DOHH2 (cell line): ENCODE measurements at regions not wholly inside any gene's neighbourhood (a gene's known extent, or its start where the extent isn't known, plus 50 kb on each side); places are given as distances from the start of the nearest gene placed in this dataset.

ENCODE experiments used
- H3F3A ChIP-seq: fragments of 200-600 bp; sonication (generic), shearing (Covaris generic); 2 replicates; pipeline ENCODE4 v1.6.0; 2016; ENCODE audit warnings: antibody characterized with exemption, mild to moderate bottlenecking; ENCODE audit not compliant: control insufficient read depth, insufficient read depth
- H3K27ac ChIP-seq: fragments of 200-600 bp; sonication (generic); 2 replicates; pipeline ENCODE4 v1.5.1; 2014; ENCODE audit warnings: low read depth, mild to moderate bottlenecking, low read length, moderate library complexity
- H3K27me3 ChIP-seq: fragments of 200-600 bp; sonication (generic); 2 replicates; pipeline ENCODE4 v1.6.1; 2014; ENCODE audit warnings: mild to moderate bottlenecking, low read length, mixed read lengths; ENCODE audit not compliant: control insufficient read depth
- H3K36me3 ChIP-seq: fragments of 200-600 bp; sonication (generic); 2 replicates; pipeline ENCODE4 v1.6.1; 2014; ENCODE audit warnings: mild to moderate bottlenecking, low read length, moderate library complexity, mixed read lengths; ENCODE audit not compliant: control insufficient read depth
- H3K4me1 ChIP-seq: fragments of 200-600 bp; sonication (generic); 2 replicates; pipeline ENCODE4 v1.6.1; 2014; ENCODE audit warnings: mild to moderate bottlenecking, low read length, mixed read lengths; ENCODE audit not compliant: control insufficient read depth
- H3K4me2 ChIP-seq: fragments of 200-600 bp; sonication (generic); 2 replicates; pipeline ENCODE4 v1.6.0; 2014; ENCODE audit warnings: mild to moderate bottlenecking, low read length, moderate library complexity
- H3K4me3 ChIP-seq: fragments of 200-600 bp; sonication (generic); 2 replicates; pipeline ENCODE4 v1.5.1; 2014; ENCODE audit warnings: mild to moderate bottlenecking, low read length, mixed read lengths
- H3K79me2 ChIP-seq: fragments of 200-600 bp; sonication (generic); 2 replicates; pipeline ENCODE4 v1.6.1; 2014; ENCODE audit warnings: mild to moderate bottlenecking, low read length, mixed read lengths; ENCODE audit not compliant: control insufficient read depth
- H3K9me2 ChIP-seq: fragments of 200-600 bp; sonication (generic); replicated peaks from 2 replicates; pipeline ENCODE4 v1.6.1; 2014; ENCODE audit warnings: mild to moderate bottlenecking, low read length, mixed read lengths; ENCODE audit not compliant: control insufficient read depth
- H3K9me3 ChIP-seq: fragments of 200-600 bp; sonication (generic); 2 replicates; pipeline ENCODE4 v1.6.1; 2014; ENCODE audit warnings: antibody characterized with exemption, low read length, mixed read lengths; ENCODE audit not compliant: control insufficient read depth, insufficient read depth
- H4K20me1 ChIP-seq: fragments of 200-600 bp; sonication (generic); 2 replicates; pipeline ENCODE4 v1.6.0; 2014; ENCODE audit warnings: low read depth, mild to moderate bottlenecking, antibody characterized with exemption, low read length, moderate library complexity; ENCODE audit not compliant: control insufficient read depth, insufficient read depth
- EZH2phosphoT487 ChIP-seq: fragments of 200-600 bp; sonication (generic); IDR thresholded peaks from 2 replicates; pipeline ENCODE4 v1.6.1; 2017; ENCODE audit warnings: borderline replicate concordance, mild to moderate bottlenecking, antibody characterized with exemption, low read length, moderate library complexity, mixed read lengths
- TF ChIP-seq, protein P1 (sequence below): fragments of 200-600 bp; sonication (generic); IDR thresholded peaks from one replicate; pipeline ENCODE4 v1.5.1; 2014; ENCODE audit warnings: antibody characterized with exemption, mild to moderate bottlenecking, low read depth, low read length; ENCODE audit not compliant: poor library complexity, severe bottlenecking

DNA sequence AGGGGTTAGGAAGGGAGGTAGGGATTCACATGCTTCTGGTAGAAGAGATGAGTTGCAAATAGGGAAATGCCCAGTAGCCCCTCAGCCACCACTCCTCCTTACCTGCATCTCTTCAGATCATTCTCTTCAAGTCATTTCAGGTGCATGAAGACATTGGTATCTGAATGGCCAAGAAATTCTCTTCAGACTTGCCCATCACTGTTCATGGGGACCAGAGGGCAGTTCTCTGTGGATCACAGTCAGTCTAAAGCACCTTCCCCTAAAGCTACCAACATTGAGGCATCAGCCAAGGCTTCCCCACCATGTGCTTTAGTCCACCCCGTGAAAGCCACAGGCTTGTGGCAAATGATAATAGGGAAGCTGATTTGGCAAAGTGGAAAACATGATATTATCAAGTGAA lies 319.4 kb upstream of the ZNF32 start:
- Histone ChIP-seq H3K27ac (no peak overlapping the region), H3K9me2 (no peaks in the 10 kb centered on the region), H3F3A (no peaks in the 10 kb centered on the region), H3K27me3 (peaks cover 35% of the 10 kb centered on the region), H3K4me2 (no peak overlapping the region), H3K36me3 (no peaks in the 10 kb centered on the region), H3K4me1 (peaks cover 11% of the 10 kb centered on the region), H3K9me3 (no peaks in the 10 kb centered on the region), H3K79me2 (no peaks in the 10 kb centered on the region), H3K4me3 (no peak overlapping the region), H4K20me1 (no peaks in the 10 kb centered on the region)
- TF ChIP-seq EZH2phosphoT487: no peak
- TF ChIP-seq, protein P1, sequence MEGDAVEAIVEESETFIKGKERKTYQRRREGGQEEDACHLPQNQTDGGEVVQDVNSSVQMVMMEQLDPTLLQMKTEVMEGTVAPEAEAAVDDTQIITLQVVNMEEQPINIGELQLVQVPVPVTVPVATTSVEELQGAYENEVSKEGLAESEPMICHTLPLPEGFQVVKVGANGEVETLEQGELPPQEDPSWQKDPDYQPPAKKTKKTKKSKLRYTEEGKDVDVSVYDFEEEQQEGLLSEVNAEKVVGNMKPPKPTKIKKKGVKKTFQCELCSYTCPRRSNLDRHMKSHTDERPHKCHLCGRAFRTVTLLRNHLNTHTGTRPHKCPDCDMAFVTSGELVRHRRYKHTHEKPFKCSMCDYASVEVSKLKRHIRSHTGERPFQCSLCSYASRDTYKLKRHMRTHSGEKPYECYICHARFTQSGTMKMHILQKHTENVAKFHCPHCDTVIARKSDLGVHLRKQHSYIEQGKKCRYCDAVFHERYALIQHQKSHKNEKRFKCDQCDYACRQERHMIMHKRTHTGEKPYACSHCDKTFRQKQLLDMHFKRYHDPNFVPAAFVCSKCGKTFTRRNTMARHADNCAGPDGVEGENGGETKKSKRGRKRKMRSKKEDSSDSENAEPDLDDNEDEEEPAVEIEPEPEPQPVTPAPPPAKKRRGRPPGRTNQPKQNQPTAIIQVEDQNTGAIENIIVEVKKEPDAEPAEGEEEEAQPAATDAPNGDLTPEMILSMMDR: no peak

DNA sequence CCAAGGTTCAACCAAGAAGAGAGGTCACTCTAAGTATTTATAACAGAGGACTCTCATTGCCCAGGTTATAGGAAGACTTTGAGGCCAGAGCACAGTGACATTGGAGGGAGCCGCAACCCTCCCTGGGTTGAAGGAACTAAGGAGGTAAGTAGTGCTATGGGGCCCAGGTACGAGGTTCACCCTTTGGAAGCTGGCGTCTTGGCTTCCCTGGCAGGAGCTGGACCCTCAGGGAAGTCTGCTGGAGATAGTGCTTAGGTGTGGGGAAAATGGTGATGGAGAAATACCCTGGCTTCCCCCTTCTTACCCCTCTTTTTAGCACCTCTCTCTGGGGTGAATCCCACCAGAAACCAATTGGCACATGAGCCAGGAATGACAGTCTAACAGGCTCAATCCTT lies 317.9 kb upstream of the ZNF32 start:
- Histone ChIP-seq H3F3A (no peaks in the 10 kb centered on the region), H3K9me3 (no peaks in the 10 kb centered on the region), H3K4me3 (no peak overlapping the region), H4K20me1 (no peaks in the 10 kb centered on the region), H3K4me2 (no peak overlapping the region), H3K9me2 (no peaks in the 10 kb centered on the region), H3K36me3 (no peaks in the 10 kb centered on the region), H3K79me2 (no peaks in the 10 kb centered on the region), H3K27ac (no peak overlapping the region), H3K4me1 (peaks cover 11% of the 10 kb centered on the region), H3K27me3 (peaks cover 36% of the 10 kb centered on the region)
- no peak for TF ChIP-seq EZH2phosphoT487
- TF ChIP-seq, protein P1: no peak

DNA sequence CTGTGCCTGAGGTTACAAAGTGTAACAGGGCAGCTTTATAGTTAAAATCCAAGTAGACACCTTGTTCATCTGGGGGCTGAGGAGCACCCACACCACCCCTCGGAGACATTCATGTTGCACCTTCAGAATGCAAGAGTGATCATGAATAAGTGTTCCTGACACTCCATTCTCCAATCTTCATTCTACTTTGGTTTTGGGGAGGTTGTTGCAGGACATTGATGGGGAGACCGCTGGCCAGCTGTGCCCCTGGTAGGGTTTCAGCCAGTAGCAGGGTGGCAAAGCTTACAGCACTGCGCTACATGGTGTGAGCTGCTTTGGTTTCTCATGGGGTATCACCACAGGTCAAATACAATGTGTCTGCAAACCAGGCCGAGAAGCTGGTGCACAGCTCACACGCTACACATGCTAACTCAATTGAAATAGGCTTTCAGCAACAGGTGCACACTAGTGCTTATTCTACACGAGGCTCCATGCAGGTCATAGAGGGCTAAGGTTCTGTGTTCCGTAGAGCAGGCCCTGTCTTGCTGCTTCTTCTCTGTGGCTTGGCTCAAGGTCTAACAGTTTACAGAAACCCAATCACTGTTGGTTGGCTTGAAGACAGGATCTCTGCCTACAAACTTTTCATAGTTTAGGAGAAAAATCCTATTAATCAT lies 317.4 kb upstream of the ZNF32 start:
- TF ChIP-seq, protein P1: no peak
- no peak for TF ChIP-seq EZH2phosphoT487
- Histone ChIP-seq H3K36me3 (no peaks in the 10 kb centered on the region), H3K9me2 (no peaks in the 10 kb centered on the region), H3K27ac (no peak overlapping the region), H3K27me3 (peaks cover 36% of the 10 kb centered on the region), H3K4me2 (no peak overlapping the region), H3F3A (no peaks in the 10 kb centered on the region), H3K4me3 (no peak overlapping the region), H3K9me3 (no peaks in the 10 kb centered on the region), H3K79me2 (no peaks in the 10 kb centered on the region), H4K20me1 (no peaks in the 10 kb centered on the region), H3K4me1 (peaks cover 11% of the 10 kb centered on the region)
